Keratinocyte (primary cell): ENCODE measurements at regions not wholly inside any gene's neighbourhood (a gene's known extent, or its start where the extent isn't known, plus 50 kb on each side); places are given as distances from the start of the nearest gene placed in this dataset.

Experiments used
- DNase-seq: peaks from one replicate; pipeline ENCODE4 v3.0.0-alpha.2; 2011; ENCODE audit warnings: low read depth, missing footprints, low spot score
- FAIRE-seq: peaks from 2 replicates; lab custom pipeline; 2011; peaks lifted over from hg19 to GRCh38; lab: Jason Lieb, UNC
- H2AFZ ChIP-seq: 2 replicates; pipeline ENCODE4 v1.6.0; 2012; ENCODE audit warnings: low read length, control low read depth, inconsistent platforms; ENCODE audit not compliant: control insufficient read depth
- H3K27ac ChIP-seq: 2 replicates; pipeline ENCODE4 v1.5.1; 2011; ENCODE audit warnings: low read length; ENCODE audit not compliant: control insufficient read depth, insufficient read depth
- H3K27me3 ChIP-seq: 3 replicates; pipeline ENCODE4 v1.6.0; 2011; ENCODE audit warnings: low read length; ENCODE audit not compliant: control insufficient read depth, insufficient read depth; ENCODE audit errors: extremely low read depth
- H3K36me3 ChIP-seq, 2 experiments: 2 replicates in 1 of 2; 3 replicates in 1 of 2; pipeline ENCODE4 v1.5.1; 2011; ENCODE audit warnings: low read length in 2 of 2, mild to moderate bottlenecking in 1 of 2; ENCODE audit not compliant: control insufficient read depth in 2 of 2, insufficient read depth in 2 of 2; ENCODE audit errors: extremely low read depth in 1 of 2
- H3K4me1 ChIP-seq: 3 replicates; pipeline ENCODE4 v1.5.1; 2011; ENCODE audit warnings: low read length; ENCODE audit not compliant: control insufficient read depth, insufficient read depth; ENCODE audit errors: extremely low read depth
- H3K4me2 ChIP-seq: 3 replicates; pipeline ENCODE4 v1.6.0; 2011; ENCODE audit warnings: low read depth, low read length; ENCODE audit not compliant: control insufficient read depth, insufficient read depth; ENCODE audit errors: extremely low read depth
- H3K4me3 ChIP-seq, 3 experiments: fragments of 200-600 bp in 1 of 3; sonication (generic) in 1 of 3; 2 replicates in 2 of 3; 3 replicates in 1 of 3; pipeline ENCODE4 v1.5.1; 2011 to 2016; ENCODE audit warnings: low read length in 3 of 3, mild to moderate bottlenecking in 3 of 3, control low read depth in 2 of 3, inconsistent platforms in 1 of 3, low read depth in 1 of 3, mixed read lengths in 1 of 3, mixed run types in 1 of 3, moderate library complexity in 1 of 3; ENCODE audit not compliant: control insufficient read depth in 2 of 3, insufficient read depth in 2 of 3; ENCODE audit errors: extremely low read depth in 1 of 3
- H3K79me2 ChIP-seq: 2 replicates; pipeline ENCODE4 v1.6.0; 2012; ENCODE audit warnings: low read length; ENCODE audit not compliant: control insufficient read depth, insufficient read depth
- H3K9ac ChIP-seq: 3 replicates; pipeline ENCODE4 v1.6.0; 2011; ENCODE audit warnings: low read length; ENCODE audit not compliant: control insufficient read depth, insufficient read depth; ENCODE audit errors: extremely low read depth
- H3K9me1 ChIP-seq: 3 replicates; pipeline ENCODE4 v1.6.0; 2011; ENCODE audit warnings: low read length; ENCODE audit not compliant: control insufficient read depth, insufficient read depth; ENCODE audit errors: extremely low read depth
- H3K9me3 ChIP-seq: 2 replicates; pipeline ENCODE4 v1.5.1; 2012; ENCODE audit warnings: low read depth, low read length; ENCODE audit not compliant: control insufficient read depth
- H4K20me1 ChIP-seq: 3 replicates; pipeline ENCODE4 v1.6.0; 2011; ENCODE audit warnings: low read length; ENCODE audit not compliant: control insufficient read depth, insufficient read depth; ENCODE audit errors: extremely low read depth
- EZH2 ChIP-seq: IDR thresholded peaks from one replicate; pipeline ENCODE4 v1.6.1; 2012; ENCODE audit warnings: inconsistent platforms, mild to moderate bottlenecking, low read length, moderate library complexity
- dilution Hi-C: fragments of 300-500 bp; cut with MboI; formaldehyde crosslinking; loops from one replicate; pipeline ENCODE4 v1.7.0; 2020; ENCODE audit warnings: low sequenced_read_pairs; ENCODE audit not compliant: extremely low pct_ligation_motif_present
- TF ChIP-seq, protein P1 (sequence below), 3 experiments: IDR thresholded peaks in 1 of 3; conservative IDR thresholded peaks in 1 of 3; optimal IDR thresholded peaks in 1 of 3; 2 replicates in 2 of 3; 3 replicates in 1 of 3; pipeline versions ENCODE3 to v1.5.1; 2011; ENCODE audit warnings: low read length in 3 of 3, mild to moderate bottlenecking in 3 of 3, moderate library complexity in 2 of 3, control low read depth in 1 of 3, inconsistent platforms in 1 of 3; ENCODE audit not compliant: insufficient read depth in 2 of 3; ENCODE audit errors: extremely low read depth in 1 of 3

- Histone ChIP-seq H4K20me1 (no peaks in the 10 kb centered on the region), H3K27me3 (no peaks in the 10 kb centered on the region), H3K9me3 (no peaks in the 10 kb centered on the region), H3K9ac (no peak overlapping the region), H3K9me1 (no peaks in the 10 kb centered on the region), H2AFZ (no peak overlapping the region), H3K27ac (no peak overlapping the region), H3K4me2 (no peak overlapping the region), H3K79me2 (no peaks in the 10 kb centered on the region), H3K4me1 (no peaks in the 10 kb centered on the region), H3K36me3 (no peaks in the 10 kb centered on the region), H3K4me3 (no peak overlapping the region)
- DNase-seq = no peak
- TF ChIP-seq, protein P1, sequence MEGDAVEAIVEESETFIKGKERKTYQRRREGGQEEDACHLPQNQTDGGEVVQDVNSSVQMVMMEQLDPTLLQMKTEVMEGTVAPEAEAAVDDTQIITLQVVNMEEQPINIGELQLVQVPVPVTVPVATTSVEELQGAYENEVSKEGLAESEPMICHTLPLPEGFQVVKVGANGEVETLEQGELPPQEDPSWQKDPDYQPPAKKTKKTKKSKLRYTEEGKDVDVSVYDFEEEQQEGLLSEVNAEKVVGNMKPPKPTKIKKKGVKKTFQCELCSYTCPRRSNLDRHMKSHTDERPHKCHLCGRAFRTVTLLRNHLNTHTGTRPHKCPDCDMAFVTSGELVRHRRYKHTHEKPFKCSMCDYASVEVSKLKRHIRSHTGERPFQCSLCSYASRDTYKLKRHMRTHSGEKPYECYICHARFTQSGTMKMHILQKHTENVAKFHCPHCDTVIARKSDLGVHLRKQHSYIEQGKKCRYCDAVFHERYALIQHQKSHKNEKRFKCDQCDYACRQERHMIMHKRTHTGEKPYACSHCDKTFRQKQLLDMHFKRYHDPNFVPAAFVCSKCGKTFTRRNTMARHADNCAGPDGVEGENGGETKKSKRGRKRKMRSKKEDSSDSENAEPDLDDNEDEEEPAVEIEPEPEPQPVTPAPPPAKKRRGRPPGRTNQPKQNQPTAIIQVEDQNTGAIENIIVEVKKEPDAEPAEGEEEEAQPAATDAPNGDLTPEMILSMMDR (optimal IDR thresholded peaks at IDR 0.05 in 1 of 3, IDR thresholded peaks at IDR 0.05 in 1 of 3, conservative IDR thresholded peaks at IDR 0.05 in 1 of 3; ENCODE audit: extremely low read depth in 1 of 3, insufficient read depth in 2 of 3, low read length in 3 of 3) = no peak
- FAIRE-seq = no peak
- dilution Hi-C loops = no loop called here
Observed at GRCh38 chr1:178593515-178593914, 80.6 kb downstream of the TEX35 start.

- FAIRE-seq = no peak
- Histone ChIP-seq H3K27ac (no peak overlapping the region), H4K20me1 (no peaks in the 10 kb centered on the region), H3K27me3 (no peaks in the 10 kb centered on the region), H3K36me3 (no peaks in the 10 kb centered on the region), H2AFZ (no peak overlapping the region), H3K9me1 (no peaks in the 10 kb centered on the region), H3K4me1 (no peaks in the 10 kb centered on the region), H3K9me3 (no peaks in the 10 kb centered on the region), H3K9ac (no peak overlapping the region), H3K4me3 (no peak overlapping the region), H3K4me2 (no peak overlapping the region), H3K79me2 (no peaks in the 10 kb centered on the region)
- dilution Hi-C loops = no loop called here
- no peak for DNase-seq
- TF ChIP-seq EZH2 = no peak
- TF ChIP-seq, protein P1 (optimal IDR thresholded peaks at IDR 0.05 in 1 of 3, IDR thresholded peaks at IDR 0.05 in 1 of 3, conservative IDR thresholded peaks at IDR 0.05 in 1 of 3; ENCODE audit: extremely low read depth in 1 of 3, insufficient read depth in 2 of 3, low read length in 3 of 3) = no peak
Observed at GRCh38 chr1:178594133-178594532, 81.2 kb downstream of the TEX35 start.
